ENCODE measurements at regions not wholly inside any gene's neighbourhood (a gene's known extent, or its start where the extent isn't known, plus 50 kb on each side); places are given as distances from the start of the nearest gene placed in this dataset. TPM values are rescaled to one million over a fixed set of nuclear protein-coding genes. Genes with fewer than 3 reads are reported as not detected.

Small RNAs in the stretch of these regions (microRNA-seq; reads per million reads assigned to microRNA genes)
- gene MIR548Y (ENCODE audit: borderline microRNAs expressed): not detected

Data from naive thymus-derived CD8-positive, alpha-beta T cell (primary cell).